PC-3 (cell line): ENCODE measurements at regions not wholly inside any gene's neighbourhood (a gene's known extent, or its start where the extent isn't known, plus 50 kb on each side); places are given as distances from the start of the nearest gene placed in this dataset.
"Not testable (repeated sequence)": the region's sequence is repeated elsewhere in the genome, so short reads cannot be mapped to it uniquely, and the experiment has no call there.

ENCODE experiments used
- ATAC-seq: fragments of 200-7000 bp; cut with Tn5 transposase; 2 replicates; pipeline ENCODE4 v1.9.1; 2020; ENCODE audit warnings: mild to moderate bottlenecking, moderate library complexity
- BruUV-seq: library from RNA; stranded (reverse); fragments of 400-500 nt; replicated peaks from 2 replicates; lab custom pipeline; 2021; lab: Mats Ljungman, UMichigan
- CTCF ChIA-PET: fragments of 300-600 bp; sonication (Branson Sonifier 250); formaldehyde crosslinking; loops from one replicate; lab custom pipeline; 2022; ENCODE audit warnings: antibody characterized with exemption; lab: Charles Lee
- POLR2A ChIA-PET: fragments of 300-600 bp; sonication (Branson Sonifier 250); formaldehyde crosslinking; loops from one replicate; lab custom pipeline; 2022; ENCODE audit warnings: antibody characterized with exemption; ENCODE audit not compliant: unreplicated experiment; lab: Charles Lee
- DNase-seq: peaks from one replicate; pipeline ENCODE4 v3.0.0-alpha.2; 2015
- H2AFZ ChIP-seq: fragments of 300-600 bp; sonication (generic); 2 replicates; pipeline ENCODE4 v1.6.0; 2016; ENCODE audit warnings: antibody characterized with exemption, low read length
- H3F3A ChIP-seq: fragments of 300-600 bp; sonication (generic); one replicate; pipeline ENCODE4 v1.6.0; 2017; ENCODE audit warnings: antibody characterized with exemption, low read length, control low read depth, mild to moderate bottlenecking; ENCODE audit not compliant: unreplicated experiment
- H3K27ac ChIP-seq: fragments of 300-600 bp; sonication (generic); 2 replicates; pipeline ENCODE4 v1.5.1; 2016; ENCODE audit warnings: mild to moderate bottlenecking, low read length
- H3K27me3 ChIP-seq: fragments of 300-600 bp; sonication (generic); 2 replicates; pipeline ENCODE4 v1.6.1; 2016; ENCODE audit warnings: low read length, mixed read lengths
- H3K36me3 ChIP-seq: fragments of 300-600 bp; sonication (generic); 2 replicates; pipeline ENCODE4 v1.6.1; 2016; ENCODE audit warnings: low read depth, mixed run types, low read length, mixed read lengths
- H3K4me1 ChIP-seq: fragments of 300-600 bp; sonication (generic); 2 replicates; pipeline ENCODE4 v1.5.1; 2016; ENCODE audit warnings: low read length; ENCODE audit not compliant: insufficient read depth
- H3K4me2 ChIP-seq: fragments of 300-600 bp; sonication (generic); 2 replicates; pipeline ENCODE4 v1.6.0; 2016; ENCODE audit warnings: low read length
- H3K4me3 ChIP-seq: fragments of 300-600 bp; sonication (generic); 2 replicates; pipeline ENCODE4 v1.5.1; 2016; ENCODE audit warnings: mild to moderate bottlenecking, low read length, mixed read lengths
- H3K79me2 ChIP-seq: fragments of 300-600 bp; sonication (generic); 2 replicates; pipeline ENCODE4 v1.6.1; 2017; ENCODE audit warnings: low read length, mixed read lengths
- H3K9ac ChIP-seq: fragments of 300-600 bp; sonication (generic); 2 replicates; pipeline ENCODE4 v1.6.0; 2016; ENCODE audit warnings: mild to moderate bottlenecking, low read length
- H3K9me2 ChIP-seq: fragments of 300-600 bp; sonication (generic); replicated peaks from 2 replicates; pipeline ENCODE4 v1.6.1; 2016; ENCODE audit warnings: mixed run types, low read length, mixed read lengths
- H3K9me3 ChIP-seq: fragments of 300-600 bp; sonication (generic); 2 replicates; pipeline ENCODE4 v1.6.1; 2016; ENCODE audit warnings: low read length, mixed read lengths
- H4K20me1 ChIP-seq: fragments of 300-600 bp; sonication (generic); 2 replicates; pipeline ENCODE4 v1.6.1; 2016; ENCODE audit warnings: low read length, mixed read lengths
- CTCF ChIP-seq: fragments of 300-600 bp; sonication (generic); conservative IDR thresholded peaks from 2 replicates; pipeline ENCODE4 v1.5.1; 2017; ENCODE audit warnings: antibody characterized with exemption, low read depth, mild to moderate bottlenecking, low read length
- EZH2 ChIP-seq: fragments of 300-600 bp; sonication (generic); IDR thresholded peaks from one replicate; pipeline ENCODE4 v1.6.1; 2017; ENCODE audit warnings: antibody characterized with exemption, mild to moderate bottlenecking, low read length; ENCODE audit not compliant: unreplicated experiment
- EZH2phosphoT487 ChIP-seq: fragments of 300-600 bp; sonication (generic); IDR thresholded peaks from 2 replicates; pipeline ENCODE4 v1.6.1; 2018; ENCODE audit warnings: mild to moderate bottlenecking, antibody characterized with exemption, low read length, borderline replicate concordance
- intact Hi-C: fragments of 100-400 bp; cut with micrococcal nuclease; formaldehyde crosslinking; loops from 2 replicates; pipeline ENCODE4 v1.9.0; 2023

DNA sequence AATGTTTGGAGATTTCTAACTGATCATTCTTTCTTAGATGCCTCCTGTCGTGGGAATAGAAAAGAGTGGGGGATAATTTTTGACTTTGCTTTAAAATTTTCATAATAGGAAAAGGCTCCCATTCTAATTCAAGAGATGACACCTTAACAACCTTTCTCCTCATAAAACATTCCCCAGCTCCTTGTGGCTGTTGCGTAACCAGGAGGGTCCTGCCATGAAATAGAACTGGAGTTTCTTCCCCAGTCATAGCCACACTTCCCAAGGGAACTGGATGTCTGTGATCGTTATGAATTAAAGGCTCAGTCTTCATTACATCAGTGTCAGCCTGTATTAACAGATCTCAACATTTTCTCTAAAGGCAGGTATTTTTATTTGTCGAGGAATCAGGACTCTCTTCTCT is 119.9 kb upstream of the DAP start:
- Histone ChIP-seq H2AFZ (no peak overlapping the region), H3K9me2 (no peaks in the 10 kb centered on the region), H3K27ac (no peak overlapping the region), H3F3A (no peaks in the 10 kb centered on the region), H3K36me3 (no peaks in the 10 kb centered on the region), H3K4me1 (peaks cover 21% of the 10 kb centered on the region), H3K27me3 (no peaks in the 10 kb centered on the region), H3K4me3 (no peak overlapping the region), H3K79me2 (no peaks in the 10 kb centered on the region), H3K9ac (no peak overlapping the region), H3K4me2 (no peak overlapping the region), H3K9me3 (no peaks in the 10 kb centered on the region), H4K20me1 (no peaks in the 10 kb centered on the region)
- intact Hi-C loops: no loop called here
- DNase-seq: no peak
- TF ChIP-seq EZH2phosphoT487 (no peak), CTCF (no peak), EZH2 (no peak)
- CTCF ChIA-PET: no interaction called here
- ATAC-seq: no peak
- no TSS peak for BruUV-seq
- POLR2A ChIA-PET: no interaction called here

DNA sequence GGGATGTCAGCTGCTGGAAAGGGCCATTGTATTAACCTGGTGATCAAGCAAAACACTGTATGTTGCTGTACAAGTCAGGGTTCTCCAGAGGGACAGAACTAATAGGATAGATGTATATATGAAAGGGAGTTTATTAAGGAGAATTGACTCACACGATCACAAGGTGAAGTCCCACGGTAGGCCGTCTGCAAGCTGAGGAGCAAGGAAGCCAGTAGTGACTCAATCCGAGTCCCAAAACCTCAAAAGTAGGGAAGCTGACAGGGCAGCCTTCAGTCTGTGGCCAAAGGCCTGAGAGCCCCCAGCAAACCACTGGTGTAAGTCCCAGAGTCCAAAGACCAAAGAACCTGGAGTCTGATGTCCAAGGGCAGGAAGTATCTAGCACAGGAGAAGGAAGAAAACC is 116.0 kb upstream of the DAP start:
- H3K9me2 ChIP-seq, H3K27me3 ChIP-seq, H3K36me3 ChIP-seq, H4K20me1 ChIP-seq, BruUV-seq, H3F3A ChIP-seq, CTCF ChIA-PET, H3K9ac ChIP-seq, ATAC-seq, H3K79me2 ChIP-seq, POLR2A ChIA-PET, H3K4me3 ChIP-seq, H3K9me3 ChIP-seq: not testable (repeated sequence)
- intact Hi-C loops: loop anchor here (5.0 kb wide), 1 partner anchor 35 kb away; no protein-coding TSS in a partner anchor
- peak overlapping the region; percentile 67; the same call in 1 of the 2 replicates for H2AFZ ChIP-seq
- DNase-seq: peak; percentile 57
- H3K4me2 ChIP-seq: peak overlapping the region; percentile 84
- peak overlapping the region; percentile 63 for H3K27ac ChIP-seq
- H3K4me1 ChIP-seq: peaks cover 30% of the 10 kb centered on the region

- Histone ChIP-seq H3K9me2 (no peaks in the 10 kb centered on the region), H3K4me2 (peak overlapping the region; percentile 84), H3K9ac (peak overlapping the region; percentile 22; the same call in 1 of the 2 replicates), H2AFZ (peak overlapping the region; percentile 67), H3F3A (no peaks in the 10 kb centered on the region), H3K9me3 (no peaks in the 10 kb centered on the region), H3K4me3 (peak overlapping the region; percentile 54), H3K27ac (peak overlapping the region; percentile 63), H3K36me3 (no peaks in the 10 kb centered on the region), H3K27me3 (no peaks in the 10 kb centered on the region), H3K4me1 (peaks cover 30% of the 10 kb centered on the region), H4K20me1 (no peaks in the 10 kb centered on the region), H3K79me2 (no peaks in the 10 kb centered on the region)
- CTCF ChIA-PET: interaction anchor here (0.6 kb wide), 1 partner anchor 190 kb away, joined by 7 read pairs; no protein-coding TSS in a partner anchor
- ATAC-seq (peak; percentile 23; the same call in 1 of the 2 replicates), DNase-seq (peak; percentile 44)
- POLR2A ChIA-PET: interaction anchor here (0.6 kb wide), 1 partner anchor 104 kb away, joined by 5 read pairs; no protein-coding TSS in a partner anchor
- no TSS peak for BruUV-seq
- TF ChIP-seq EZH2 (no peak), EZH2phosphoT487 (no peak), CTCF (no peak)
- intact Hi-C loops: loop anchor here (5.0 kb wide), 1 partner anchor 36 kb away; no protein-coding TSS in a partner anchor
Measured at GRCh38 chr5:10876006-10876744, 115.1 kb upstream of the DAP start.
